Pancreas (tissue), 10 donors: ENCODE measurements at regions not wholly inside any gene's neighbourhood (a gene's known extent, or its start where the extent isn't known, plus 50 kb on each side); places are given as distances from the start of the nearest gene placed in this dataset.

ENCODE experiments used
- ATAC-seq, 4 donors: fragments of 200-7000 bp; cut with Tn5 transposase; one replicate each; pipeline versions ENCODE4 v1.8.0 to v1.9.1; 2020; ENCODE audit warnings: mild to moderate bottlenecking in 4 of 4, moderate library complexity in 4 of 4
- DNase-seq, 6 donors: peaks; one replicate each; pipeline ENCODE4 v3.0.0-alpha.2; 2020
- FAIRE-seq: peaks from 2 replicates; lab custom pipeline; 2012; peaks lifted over from hg19 to GRCh38; lab: Jason Lieb, UNC
- H3K27ac ChIP-seq, 4 donors: fragments of 200-600 bp; sonication (generic); 1 replicate in 3 of 4; 2 replicates in 1 of 4; pipeline versions ENCODE4 v1.5.0 to v1.8.0; 2020
- H3K27me3 ChIP-seq, 4 donors: fragments of 200-600 bp; one replicate each; pipeline ENCODE4 v1.8.0; 2021
- H3K36me3 ChIP-seq, 3 donors: fragments of 200-600 bp; sonication (generic) in 1 of 3; one replicate each; pipeline versions ENCODE4 v1.5.0 to v1.8.0; 2020 to 2021
- H3K4me1 ChIP-seq, 3 donors: fragments of 200-600 bp; one replicate each; pipeline ENCODE4 v1.8.0; 2021
- H3K4me3 ChIP-seq, 4 donors: fragments of 200-600 bp; sonication (generic) in 2 of 4; one replicate each; pipeline versions ENCODE4 v1.5.0 to v1.8.0; 2020 to 2021
- H3K9me3 ChIP-seq, 4 donors: fragments of 200-600 bp; one replicate each; pipeline ENCODE4 v1.8.0; 2021
- CTCF ChIP-seq, 4 donors: fragments of 200-600 bp; sonication (generic) in 3 of 4; IDR thresholded peaks; one replicate each; pipeline versions ENCODE4 v1.5.0 to v1.8.0; 2021; ENCODE audit warnings: antibody characterized with exemption in 4 of 4
- WGBS, 2 donors: extraction: QIAGEN DNeasy Blood & Tissue Kit; methylation state at CpG; one replicate each; pipeline ENCODE4 v1.1.7; 2013; 5-methylcytosine and 5-hydroxymethylcytosine counted together
- intact Hi-C, 3 donors: fragments of 100-400 bp; cut with DNase I; formaldehyde crosslinking; loops; one replicate each; pipeline versions ENCODE4 v1.11.1 to v1.14.2; 2022
- donor health status: healthy with polysubstance abuse.
- donor health status: DM: no; HTN: no; CAD: no; lungs with moderate emphysema.
- donor health status: DM: no; HTN: no; CAD: no.
- donor health status: control.
- donor health status: control.
- donor health status: Bipolar disorder and iron deficiency.
- donor health status: DM: yes; HTN: yes; CAD: no.
- donor health status: DM: no; HTN: no; CAD: no.
- donor health status: DM: no; HTN: no; CAD: no.
- donor health status: DM: yes; HTN: yes; CAD: no.

GRCh38 chr20:60507087-60507694 lies 549.0 kb downstream of the CDH26 start:
- H3K4me3 ChIP-seq: no peak overlapping the region
- FAIRE-seq (no peak), ATAC-seq (no peak), DNase-seq (no peak)
- no peak overlapping the region for H3K27ac ChIP-seq
- no peak for TF ChIP-seq CTCF (IDR thresholded peaks at IDR 0.05)
- intact Hi-C loops: no loop called here
- no peaks in the 10 kb centered on the region for H3K36me3 ChIP-seq
- H3K27me3 ChIP-seq: no peaks in the 10 kb centered on the region
- WGBS, 2 donors: 35 to 42% methylated on average over 9 of the region's 9 CpGs
- no peaks in the 10 kb centered on the region for H3K9me3 ChIP-seq
- no peaks in the 10 kb centered on the region for H3K4me1 ChIP-seq

- ATAC-seq (no peak), DNase-seq (no peak), FAIRE-seq (no peak)
- Histone ChIP-seq H3K4me1 (no peaks in the 10 kb centered on the region), H3K36me3 (no peaks in the 10 kb centered on the region), H3K27me3 (no peaks in the 10 kb centered on the region), H3K4me3 (no peak overlapping the region), H3K27ac (no peak overlapping the region), H3K9me3 (no peaks in the 10 kb centered on the region)
- intact Hi-C loops: no loop called here
- 51 to 66% methylated on average over 4 of the region's 4 CpGs for WGBS, 2 donors
- no peak for TF ChIP-seq CTCF (IDR thresholded peaks at IDR 0.05)
These were observed 551.2 kb downstream of the CDH26 start for GRCh38 chr20:60509407-60509806.

- Histone ChIP-seq H3K4me3 (no peak overlapping the region), H3K4me1 (no peaks in the 10 kb centered on the region), H3K27ac (no peak overlapping the region), H3K9me3 (no peaks in the 10 kb centered on the region), H3K27me3 (no peaks in the 10 kb centered on the region), H3K36me3 (no peaks in the 10 kb centered on the region)
- ATAC-seq (no peak), DNase-seq (no peak), FAIRE-seq (no peak)
- WGBS, 2 donors: 39 to 48% methylated on average over 4 of the region's 4 CpGs
- TF ChIP-seq CTCF (IDR thresholded peaks at IDR 0.05): no peak
- intact Hi-C loops: no loop called here
These were observed 552.1 kb downstream of the CDH26 start for GRCh38 chr20:60510356-60510755.

GRCh38 chr20:60512443-60512842 lies 554.2 kb downstream of the CDH26 start:
- no peak for FAIRE-seq
- 40 to 55% methylated on average over 4 of the region's 4 CpGs for WGBS, 2 donors
- ATAC-seq: no peak
- Histone ChIP-seq H3K36me3 (no peaks in the 10 kb centered on the region), H3K27me3 (no peaks in the 10 kb centered on the region), H3K9me3 (no peaks in the 10 kb centered on the region), H3K27ac (no peak overlapping the region), H3K4me1 (no peaks in the 10 kb centered on the region), H3K4me3 (no peak overlapping the region)
- no peak for DNase-seq
- no peak for TF ChIP-seq CTCF (IDR thresholded peaks at IDR 0.05)
- intact Hi-C loops: no loop called here

GRCh38 chr20:60513141-60513540 lies 554.9 kb downstream of the CDH26 start:
- intact Hi-C loops: no loop called here
- Histone ChIP-seq H3K36me3 (no peaks in the 10 kb centered on the region), H3K27me3 (no peaks in the 10 kb centered on the region), H3K4me1 (no peaks in the 10 kb centered on the region), H3K27ac (no peak overlapping the region), H3K4me3 (no peak overlapping the region), H3K9me3 (no peaks in the 10 kb centered on the region)
- FAIRE-seq: no peak
- ATAC-seq: no peak
- DNase-seq: no peak
- WGBS, 2 donors: 66 to 83% methylated on average over 3 of the region's 3 CpGs
- TF ChIP-seq CTCF (IDR thresholded peaks at IDR 0.05): no peak
